ENCODE measurements at regions not wholly inside any gene's neighbourhood (a gene's known extent, or its start where the extent isn't known, plus 50 kb on each side); places are given as distances from the start of the nearest gene placed in this dataset.
"Not testable (repeated sequence)": the region's sequence is repeated elsewhere in the genome, so short reads cannot be mapped to it uniquely, and the experiment has no call there.

DNA sequence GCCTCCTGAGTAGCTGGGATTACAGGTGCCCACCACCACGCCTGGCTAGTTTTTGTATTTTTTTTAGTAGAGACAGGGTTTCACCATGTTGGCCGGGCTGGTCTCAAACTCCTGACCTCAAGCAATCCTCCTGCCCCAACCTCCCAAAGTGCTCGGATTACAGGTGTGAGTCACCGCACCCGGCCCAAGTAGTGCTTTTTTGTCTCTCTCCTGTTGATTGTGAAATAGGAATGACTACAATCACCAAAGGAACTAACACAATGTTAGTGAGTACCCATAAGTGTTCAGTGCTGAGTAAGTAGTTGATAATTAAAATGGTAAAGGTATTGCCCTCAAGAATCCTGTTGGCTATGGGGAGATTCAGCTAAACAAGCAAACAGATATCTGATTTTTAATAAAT lies 294.1 kb upstream of the LYZL1 start:
- not testable (repeated sequence) for H3K9me3 Mint-ChIP-seq (ENCODE audit: unreplicated experiment); H3K27ac Mint-ChIP-seq (ENCODE audit: unreplicated experiment); H3K36me3 Mint-ChIP-seq (ENCODE audit: low read depth, unreplicated experiment); H2AFZ ChIP-seq (ENCODE audit: low read depth, low read length); H3K4me2 ChIP-seq (ENCODE audit: low read length); H3K27ac ChIP-seq (ENCODE audit: low read depth, low read length); H3K4me3 Mint-ChIP-seq (ENCODE audit: unreplicated experiment); H3K27me3 Mint-ChIP-seq (ENCODE audit: low read depth, unreplicated experiment); H4K20me1 ChIP-seq (ENCODE audit: insufficient read depth, low read length); H3K27me3 ChIP-seq (ENCODE audit: insufficient read depth, low read length); H3K36me3 ChIP-seq (ENCODE audit: insufficient read depth, low read length); H3K79me2 ChIP-seq (ENCODE audit: insufficient read depth, low read length); H3K9ac ChIP-seq (ENCODE audit: low read length); H3K4me3 ChIP-seq (ENCODE audit: insufficient read depth, low read depth, low read length); H3K9me3 ChIP-seq (ENCODE audit: insufficient read depth, low read depth, low read length); FAIRE-seq; DNase-seq (ENCODE audit: low read depth)
- peaks cover 21% of the 10 kb centered on the region for H3K4me1 ChIP-seq (ENCODE audit: insufficient read depth, low read length)
- peaks cover 28% of the 10 kb centered on the region for H3K4me1 Mint-ChIP-seq (ENCODE audit: low read depth, unreplicated experiment)

DNA sequence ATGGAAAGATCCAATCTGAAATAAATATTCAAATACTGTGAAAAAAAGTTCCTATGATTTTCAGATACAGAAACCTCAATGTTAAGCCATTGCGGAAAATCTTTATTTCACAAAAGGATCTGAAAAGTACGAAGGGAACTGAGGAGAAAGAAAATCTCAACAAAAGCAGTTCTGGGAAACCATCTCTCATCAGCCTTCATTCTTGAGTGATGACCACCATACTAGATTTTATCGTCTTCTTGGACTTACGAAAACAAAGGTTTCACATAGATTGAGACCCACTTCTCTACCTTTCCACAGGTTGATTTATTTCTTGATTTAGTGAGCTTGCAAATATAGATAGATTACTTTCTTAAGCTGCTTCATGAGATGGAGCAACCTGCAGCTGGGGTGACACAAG lies 293.4 kb upstream of the LYZL1 start:
- no peaks in the 10 kb centered on the region for H4K20me1 ChIP-seq (ENCODE audit: insufficient read depth, low read length)
- Mint-ChIP-seq H3K9me3 (ENCODE audit: unreplicated experiment) (peaks cover 5% of the 10 kb centered on the region), H3K27me3 (ENCODE audit: low read depth, unreplicated experiment) (no peaks in the 10 kb centered on the region)

DNA sequence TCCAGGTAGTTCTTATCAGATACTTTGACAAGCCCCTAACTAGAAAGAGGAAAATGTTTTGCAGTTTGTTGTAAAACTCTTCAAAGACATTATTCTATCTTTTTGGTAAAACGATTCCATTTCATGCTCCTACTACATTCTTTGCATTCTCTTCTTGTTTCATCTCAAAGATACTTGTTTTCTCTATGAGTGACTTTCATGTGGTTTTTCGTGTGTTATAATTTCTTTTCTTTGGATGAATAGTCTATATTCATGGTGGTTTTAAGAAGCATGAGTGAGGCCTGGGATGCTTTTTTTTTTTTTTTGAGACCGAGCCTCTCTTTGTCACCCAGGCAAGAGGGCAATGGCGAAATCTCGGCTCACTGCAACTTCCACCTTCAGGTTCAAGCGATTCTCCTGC lies 292.5 kb upstream of the LYZL1 start:
- DNase-seq (ENCODE audit: low read depth) (no peak), FAIRE-seq (no peak)
- no peak overlapping the region for H3K27ac ChIP-seq (ENCODE audit: low read depth, low read length)
- peaks cover 15% of the 10 kb centered on the region for H3K4me1 ChIP-seq (ENCODE audit: insufficient read depth, low read length)
- H3K27ac Mint-ChIP-seq (ENCODE audit: unreplicated experiment) = no peak overlapping the region
- H3K9me3 ChIP-seq (ENCODE audit: insufficient read depth, low read depth, low read length) = no peaks in the 10 kb centered on the region
- no peaks in the 10 kb centered on the region for H3K27me3 Mint-ChIP-seq (ENCODE audit: low read depth, unreplicated experiment)
- peaks cover 5% of the 10 kb centered on the region for H3K9me3 Mint-ChIP-seq (ENCODE audit: unreplicated experiment)
- H3K4me3 Mint-ChIP-seq (ENCODE audit: unreplicated experiment) = no peak overlapping the region
- H3K4me1 Mint-ChIP-seq (ENCODE audit: low read depth, unreplicated experiment) = peaks cover 19% of the 10 kb centered on the region
- no peaks in the 10 kb centered on the region for H3K79me2 ChIP-seq (ENCODE audit: insufficient read depth, low read length)
- H4K20me1 ChIP-seq (ENCODE audit: insufficient read depth, low read length) = no peaks in the 10 kb centered on the region
- H3K9ac ChIP-seq (ENCODE audit: low read length) = no peak overlapping the region
- H3K4me3 ChIP-seq (ENCODE audit: insufficient read depth, low read depth, low read length) = no peak overlapping the region
- H3K27me3 ChIP-seq (ENCODE audit: insufficient read depth, low read length) = no peaks in the 10 kb centered on the region
- no peak overlapping the region for H3K4me2 ChIP-seq (ENCODE audit: low read length)
- TF ChIP-seq, protein P1, sequence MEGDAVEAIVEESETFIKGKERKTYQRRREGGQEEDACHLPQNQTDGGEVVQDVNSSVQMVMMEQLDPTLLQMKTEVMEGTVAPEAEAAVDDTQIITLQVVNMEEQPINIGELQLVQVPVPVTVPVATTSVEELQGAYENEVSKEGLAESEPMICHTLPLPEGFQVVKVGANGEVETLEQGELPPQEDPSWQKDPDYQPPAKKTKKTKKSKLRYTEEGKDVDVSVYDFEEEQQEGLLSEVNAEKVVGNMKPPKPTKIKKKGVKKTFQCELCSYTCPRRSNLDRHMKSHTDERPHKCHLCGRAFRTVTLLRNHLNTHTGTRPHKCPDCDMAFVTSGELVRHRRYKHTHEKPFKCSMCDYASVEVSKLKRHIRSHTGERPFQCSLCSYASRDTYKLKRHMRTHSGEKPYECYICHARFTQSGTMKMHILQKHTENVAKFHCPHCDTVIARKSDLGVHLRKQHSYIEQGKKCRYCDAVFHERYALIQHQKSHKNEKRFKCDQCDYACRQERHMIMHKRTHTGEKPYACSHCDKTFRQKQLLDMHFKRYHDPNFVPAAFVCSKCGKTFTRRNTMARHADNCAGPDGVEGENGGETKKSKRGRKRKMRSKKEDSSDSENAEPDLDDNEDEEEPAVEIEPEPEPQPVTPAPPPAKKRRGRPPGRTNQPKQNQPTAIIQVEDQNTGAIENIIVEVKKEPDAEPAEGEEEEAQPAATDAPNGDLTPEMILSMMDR (IDR thresholded peaks at IDR 0.05; ENCODE audit: insufficient read depth, low read depth, low read length) = no peak
- TF ChIP-seq EZH2 (IDR thresholded peaks at IDR 0.05; ENCODE audit: insufficient read depth, low read length) = no peak
- no peaks in the 10 kb centered on the region for H3K36me3 Mint-ChIP-seq (ENCODE audit: low read depth, unreplicated experiment)
- H2AFZ ChIP-seq (ENCODE audit: low read depth, low read length) = no peak overlapping the region
- no peaks in the 10 kb centered on the region for H3K36me3 ChIP-seq (ENCODE audit: insufficient read depth, low read length)

More for the DNA sequence above, 293.4 kb upstream of the LYZL1 start:
- H3K4me1 ChIP-seq (ENCODE audit: insufficient read depth, low read length) = peaks cover 21% of the 10 kb centered on the region
- DNase-seq (ENCODE audit: low read depth) (no peak), FAIRE-seq (no peak)
- H3K9ac ChIP-seq (ENCODE audit: low read length) = no peak overlapping the region
- H3K36me3 ChIP-seq (ENCODE audit: insufficient read depth, low read length) = no peaks in the 10 kb centered on the region
- H3K79me2 ChIP-seq (ENCODE audit: insufficient read depth, low read length) = no peaks in the 10 kb centered on the region
- TF ChIP-seq, protein P1 (IDR thresholded peaks at IDR 0.05; ENCODE audit: insufficient read depth, low read depth, low read length) = no peak
- no peak for TF ChIP-seq EZH2 (IDR thresholded peaks at IDR 0.05; ENCODE audit: insufficient read depth, low read length)
- H3K27me3 ChIP-seq (ENCODE audit: insufficient read depth, low read length) = no peaks in the 10 kb centered on the region
- H3K4me1 Mint-ChIP-seq (ENCODE audit: low read depth, unreplicated experiment) = peaks cover 24% of the 10 kb centered on the region
- H3K27ac ChIP-seq (ENCODE audit: low read depth, low read length) = no peak overlapping the region
- no peaks in the 10 kb centered on the region for H3K9me3 ChIP-seq (ENCODE audit: insufficient read depth, low read depth, low read length)
- no peak overlapping the region for H2AFZ ChIP-seq (ENCODE audit: low read depth, low read length)
- H3K4me3 ChIP-seq (ENCODE audit: insufficient read depth, low read depth, low read length) = no peak overlapping the region
- no peak overlapping the region for H3K4me3 Mint-ChIP-seq (ENCODE audit: unreplicated experiment)
- H3K27ac Mint-ChIP-seq (ENCODE audit: unreplicated experiment) = no peak overlapping the region
- H3K4me2 ChIP-seq (ENCODE audit: low read length) = no peak overlapping the region
- no peaks in the 10 kb centered on the region for H3K36me3 Mint-ChIP-seq (ENCODE audit: low read depth, unreplicated experiment)
